Umbilical cord (tissue), 1 donor: ENCODE measurements at regions not wholly inside any gene's neighbourhood (a gene's known extent, or its start where the extent isn't known, plus 50 kb on each side); places are given as distances from the start of the nearest gene placed in this dataset.
"Not testable (repeated sequence)": the region's sequence is repeated elsewhere in the genome, so short reads cannot be mapped to it uniquely, and the experiment has no call there.

Source experiments
- DNase-seq: peaks from one replicate; pipeline ENCODE4 v3.0.0-alpha.2; 2015; ENCODE audit warnings: low spot score

- no peak for DNase-seq
These were observed 144.7 kb upstream of the UST start for GRCh38 chr6:148602136-148602535.

- no peak for DNase-seq
These were observed 138.5 kb upstream of the UST start for GRCh38 chr6:148608199-148608951.

GRCh38 chr6:148611213-148611612, 135.6 kb upstream of the UST start:
- DNase-seq, result peak; percentile 42

GRCh38 chr6:148612043-148612442, 134.8 kb upstream of the UST start:
- DNase-seq, result peak; percentile 36

- no peak for DNase-seq
These were observed 132.2 kb upstream of the UST start for GRCh38 chr6:148614602-148615001.

GRCh38 chr6:148616841-148617240, 130.0 kb upstream of the UST start:
- no peak for DNase-seq

GRCh38 chr6:148617530-148617929, 129.3 kb upstream of the UST start:
- DNase-seq, result no peak

GRCh38 chr6:148619891-148620290, 126.9 kb upstream of the UST start:
- DNase-seq, result no peak

GRCh38 chr6:148620579-148621298, 126.1 kb upstream of the UST start:
- DNase-seq, result no peak

GRCh38 chr6:148625609-148626008, 121.2 kb upstream of the UST start:
- DNase-seq, result no peak

GRCh38 chr6:148628251-148628650, 118.6 kb upstream of the UST start:
- no peak for DNase-seq

GRCh38 chr6:148629181-148629580, 117.6 kb upstream of the UST start:
- no peak for DNase-seq

GRCh38 chr6:148629592-148630465, 117.0 kb upstream of the UST start:
- peak; percentile 26 for DNase-seq

- no peak for DNase-seq
These were observed 111.6 kb upstream of the UST start for GRCh38 chr6:148635070-148635743.

- not testable (repeated sequence) for DNase-seq
These were observed 105.0 kb upstream of the UST start for GRCh38 chr6:148641836-148642235.

- DNase-seq, result not testable (repeated sequence)
These were observed 103.6 kb upstream of the UST start for GRCh38 chr6:148643208-148643607.

GRCh38 chr6:148645049-148645448, 101.8 kb upstream of the UST start:
- DNase-seq, result not testable (repeated sequence)

GRCh38 chr6:148648754-148649453, 97.9 kb upstream of the UST start:
- peak; percentile 12 for DNase-seq

- DNase-seq, result no peak
These were observed 97.3 kb upstream of the UST start for GRCh38 chr6:148649454-148649963.

GRCh38 chr6:148650941-148651505, 95.8 kb upstream of the UST start:
- peak; percentile 79 for DNase-seq
